ENCODE measurements at regions not wholly inside any gene's neighbourhood (a gene's known extent, or its start where the extent isn't known, plus 50 kb on each side); places are given as distances from the start of the nearest gene placed in this dataset.

DNA sequence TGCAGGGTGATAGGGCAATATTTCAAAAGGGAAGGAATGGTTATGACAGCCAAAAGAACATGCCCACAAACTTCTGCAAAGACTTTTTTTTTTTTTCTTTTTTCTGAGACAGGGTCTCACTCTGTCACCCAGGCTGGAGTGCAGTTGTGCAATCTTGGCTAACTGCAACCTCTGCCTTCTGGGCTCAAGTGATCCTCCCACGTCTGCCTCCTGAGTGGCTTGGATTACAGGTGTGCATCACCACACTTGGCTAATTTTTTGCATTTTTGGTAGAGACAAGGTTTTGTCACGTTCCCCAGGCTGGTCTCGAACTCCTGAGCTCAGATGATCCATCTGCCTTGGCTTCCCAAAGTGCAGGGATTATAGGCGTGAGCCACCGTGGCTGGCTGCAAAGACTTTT, 117.6 kb upstream of the ADGRF1 start:
- H2AFZ ChIP-seq (ENCODE audit: low read depth, low read length, severe bottlenecking) = no peak overlapping the region
- no peaks in the 10 kb centered on the region for H3K9me3 ChIP-seq (ENCODE audit: insufficient read depth, low read length)
- H3K9me2 ChIP-seq (replicated peaks; ENCODE audit: insufficient read depth, low read length) = peaks cover 5% of the 10 kb centered on the region; the same call in 1 of the 2 replicates
- no peak overlapping the region for H3K4me2 ChIP-seq (ENCODE audit: low read depth, low read length, poor library complexity, severe bottlenecking)
- no peaks in the 10 kb centered on the region for H3K36me3 ChIP-seq (ENCODE audit: low read length)
- H3K9ac ChIP-seq (ENCODE audit: low read length) = no peak overlapping the region
- no peak overlapping the region for H3K27ac ChIP-seq (ENCODE audit: low read depth, low read length)
- no peak for TF ChIP-seq EZH2phosphoT487 (conservative IDR thresholded peaks at IDR 0.05; ENCODE audit: low read length)
- TF ChIP-seq, protein P1, sequence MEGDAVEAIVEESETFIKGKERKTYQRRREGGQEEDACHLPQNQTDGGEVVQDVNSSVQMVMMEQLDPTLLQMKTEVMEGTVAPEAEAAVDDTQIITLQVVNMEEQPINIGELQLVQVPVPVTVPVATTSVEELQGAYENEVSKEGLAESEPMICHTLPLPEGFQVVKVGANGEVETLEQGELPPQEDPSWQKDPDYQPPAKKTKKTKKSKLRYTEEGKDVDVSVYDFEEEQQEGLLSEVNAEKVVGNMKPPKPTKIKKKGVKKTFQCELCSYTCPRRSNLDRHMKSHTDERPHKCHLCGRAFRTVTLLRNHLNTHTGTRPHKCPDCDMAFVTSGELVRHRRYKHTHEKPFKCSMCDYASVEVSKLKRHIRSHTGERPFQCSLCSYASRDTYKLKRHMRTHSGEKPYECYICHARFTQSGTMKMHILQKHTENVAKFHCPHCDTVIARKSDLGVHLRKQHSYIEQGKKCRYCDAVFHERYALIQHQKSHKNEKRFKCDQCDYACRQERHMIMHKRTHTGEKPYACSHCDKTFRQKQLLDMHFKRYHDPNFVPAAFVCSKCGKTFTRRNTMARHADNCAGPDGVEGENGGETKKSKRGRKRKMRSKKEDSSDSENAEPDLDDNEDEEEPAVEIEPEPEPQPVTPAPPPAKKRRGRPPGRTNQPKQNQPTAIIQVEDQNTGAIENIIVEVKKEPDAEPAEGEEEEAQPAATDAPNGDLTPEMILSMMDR (IDR thresholded peaks at IDR 0.05; ENCODE audit: insufficient read depth, low read length, poor library complexity, severe bottlenecking) = no peak
- H3F3A ChIP-seq (ENCODE audit: insufficient read depth) = no peaks in the 10 kb centered on the region
- no peaks in the 10 kb centered on the region; the same call in 1 of the 2 replicates for H4K20me1 ChIP-seq (ENCODE audit: low read depth, low read length)
- H3K27me3 ChIP-seq (ENCODE audit: low read length) = peaks cover 3% of the 10 kb centered on the region
- H3K4me3 ChIP-seq (ENCODE audit: insufficient read depth, low read length, poor library complexity, severe bottlenecking) = no peak overlapping the region
- no peaks in the 10 kb centered on the region for H3K79me2 ChIP-seq (ENCODE audit: insufficient read depth, low read length)

DNA sequence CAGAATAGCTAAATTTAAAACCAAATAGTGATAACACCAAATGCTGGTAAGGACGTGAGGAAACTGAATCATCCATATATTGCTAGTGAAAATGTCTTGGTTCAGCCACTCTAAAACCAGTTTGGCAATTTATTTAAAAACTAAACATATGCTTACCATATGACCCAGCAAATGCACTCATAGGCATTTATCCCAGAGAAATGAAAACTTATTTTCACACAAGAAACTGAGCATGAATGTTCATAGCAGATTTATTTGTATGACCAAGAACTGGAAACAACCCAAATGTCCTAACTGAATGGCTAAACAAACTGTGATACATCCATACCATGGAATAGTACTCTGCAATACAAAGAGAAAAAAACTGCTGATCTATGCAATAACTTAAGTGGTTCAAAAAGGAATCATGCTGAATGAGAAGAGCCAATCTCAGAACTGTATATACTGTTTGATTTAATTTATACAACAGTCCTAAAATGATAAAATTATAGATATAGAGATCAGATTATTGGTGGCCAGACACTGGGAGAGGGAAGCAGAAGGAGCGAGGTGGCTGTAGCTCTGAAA, 115.6 kb upstream of the ADGRF1 start:
- Histone ChIP-seq H2AFZ (ENCODE audit: low read depth, low read length, severe bottlenecking) (no peak overlapping the region), H3K4me3 (ENCODE audit: insufficient read depth, low read length, poor library complexity, severe bottlenecking) (no peak overlapping the region), H3K79me2 (ENCODE audit: insufficient read depth, low read length) (no peaks in the 10 kb centered on the region), H3K9me3 (ENCODE audit: insufficient read depth, low read length) (no peaks in the 10 kb centered on the region), H4K20me1 (ENCODE audit: low read depth, low read length) (no peaks in the 10 kb centered on the region; the same call in 1 of the 2 replicates), H3K27ac (ENCODE audit: low read depth, low read length) (no peak overlapping the region), H3K9me2 (replicated peaks; ENCODE audit: insufficient read depth, low read length) (no peaks in the 10 kb centered on the region), H3K4me2 (ENCODE audit: low read depth, low read length, poor library complexity, severe bottlenecking) (no peak overlapping the region), H3F3A (ENCODE audit: insufficient read depth) (no peaks in the 10 kb centered on the region), H3K27me3 (ENCODE audit: low read length) (peaks cover 3% of the 10 kb centered on the region), H3K9ac (ENCODE audit: low read length) (no peak overlapping the region), H3K36me3 (ENCODE audit: low read length) (no peaks in the 10 kb centered on the region)
- TF ChIP-seq, protein P1 (IDR thresholded peaks at IDR 0.05; ENCODE audit: insufficient read depth, low read length, poor library complexity, severe bottlenecking) = no peak
- no peak for TF ChIP-seq EZH2phosphoT487 (conservative IDR thresholded peaks at IDR 0.05; ENCODE audit: low read length)

DNA sequence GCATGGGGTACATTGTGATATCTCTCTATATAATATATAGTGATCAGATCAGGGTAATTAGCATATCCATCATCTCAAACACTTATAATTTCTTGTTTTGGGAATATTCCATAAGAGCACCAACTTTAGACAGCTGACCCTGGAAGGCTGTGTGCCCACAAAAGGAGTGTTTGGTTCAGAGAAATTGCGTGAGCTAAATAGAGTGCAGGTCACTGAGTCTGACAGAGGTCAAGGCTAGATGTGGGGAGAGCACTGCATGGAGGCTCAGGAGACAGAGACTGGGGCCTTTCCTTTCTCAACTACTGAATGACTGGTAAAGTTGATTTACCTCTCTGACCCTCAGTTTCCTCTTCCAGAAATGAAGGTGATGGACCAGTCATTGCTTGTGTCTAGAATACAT, 114.9 kb upstream of the ADGRF1 start:
- Histone ChIP-seq H3K9me3 (ENCODE audit: insufficient read depth, low read length) (no peaks in the 10 kb centered on the region), H4K20me1 (ENCODE audit: low read depth, low read length) (no peaks in the 10 kb centered on the region; the same call in 1 of the 2 replicates), H2AFZ (ENCODE audit: low read depth, low read length, severe bottlenecking) (no peak overlapping the region), H3K79me2 (ENCODE audit: insufficient read depth, low read length) (no peaks in the 10 kb centered on the region), H3K9me2 (replicated peaks; ENCODE audit: insufficient read depth, low read length) (no peaks in the 10 kb centered on the region), H3K36me3 (ENCODE audit: low read length) (no peaks in the 10 kb centered on the region), H3K27ac (ENCODE audit: low read depth, low read length) (no peak overlapping the region), H3K27me3 (ENCODE audit: low read length) (peaks cover 3% of the 10 kb centered on the region), H3K4me3 (ENCODE audit: insufficient read depth, low read length, poor library complexity, severe bottlenecking) (no peak overlapping the region), H3K9ac (ENCODE audit: low read length) (no peak overlapping the region), H3K4me2 (ENCODE audit: low read depth, low read length, poor library complexity, severe bottlenecking) (no peak overlapping the region), H3F3A (ENCODE audit: insufficient read depth) (no peaks in the 10 kb centered on the region)
- TF ChIP-seq, protein P1 (IDR thresholded peaks at IDR 0.05; ENCODE audit: insufficient read depth, low read length, poor library complexity, severe bottlenecking) = no peak
- TF ChIP-seq EZH2phosphoT487 (conservative IDR thresholded peaks at IDR 0.05; ENCODE audit: low read length) = no peak
